CD4-positive, alpha-beta T cell (primary cell): ENCODE measurements at regions not wholly inside any gene's neighbourhood (a gene's known extent, or its start where the extent isn't known, plus 50 kb on each side); places are given as distances from the start of the nearest gene placed in this dataset.

Experiments
- ATAC-seq: fragments of 200-7000 bp; cut with Tn5 transposase; one replicate; pipeline ENCODE4 v1.10.0; 2022; ENCODE audit warnings: mild to moderate bottlenecking; ENCODE audit not compliant: poor library complexity
- CTCF ChIA-PET: fragments of 350-600 bp; sonication (Branson Sonifier 250); formaldehyde crosslinking; loops from one replicate; lab custom pipeline; 2021; ENCODE audit warnings: antibody characterized with exemption, inconsistent platforms; lab: Charles Lee
- POLR2A ChIA-PET: fragments of 350-600 bp; sonication (Branson Sonifier 250); formaldehyde crosslinking; loops from one replicate; lab custom pipeline; 2021; ENCODE audit warnings: antibody characterized with exemption, inconsistent platforms; lab: Charles Lee
- DNase-seq, 14 experiments: peaks; one replicate each; pipeline ENCODE4 v3.0.0-alpha.2; 2013 to 2020; ENCODE audit warnings: mixed read lengths in 2 of 14
- H3K27ac ChIP-seq, 2 donors: one replicate each; pipeline versions ENCODE4 v1.5.1 to v1.7.0; 2013; ENCODE audit warnings: low read length in 2 of 2, low read depth in 1 of 2, mild to moderate bottlenecking in 1 of 2
- H3K27me3 ChIP-seq, 2 experiments: 1 replicate in 1 of 2; 2 replicates in 1 of 2; pipeline versions ENCODE4 v1.6.1 to v1.7.0; 2013; ENCODE audit warnings: low read length in 2 of 2, control low read depth in 1 of 2, mild to moderate bottlenecking in 1 of 2, moderate library complexity in 1 of 2; ENCODE audit not compliant: insufficient read depth in 2 of 2, control insufficient read depth in 1 of 2
- H3K36me3 ChIP-seq: one replicate; pipeline ENCODE4 v1.6.1; 2013; ENCODE audit warnings: low read length, control low read depth; ENCODE audit not compliant: insufficient read depth
- H3K4me1 ChIP-seq: one replicate; pipeline ENCODE4 v1.6.1; 2013; ENCODE audit warnings: low read length, control low read depth; ENCODE audit not compliant: insufficient read depth
- H3K4me3 ChIP-seq: one replicate; pipeline ENCODE4 v1.5.1; 2013; ENCODE audit warnings: mild to moderate bottlenecking, low read length, moderate library complexity
- H3K9me3 ChIP-seq, 2 experiments: 1 replicate in 1 of 2; 2 replicates in 1 of 2; pipeline versions ENCODE4 v1.6.1 to v1.7.0; 2013; ENCODE audit warnings: low read length in 2 of 2, mild to moderate bottlenecking in 2 of 2, control low read depth in 1 of 2, moderate library complexity in 1 of 2; ENCODE audit not compliant: control insufficient read depth in 1 of 2, insufficient read depth in 1 of 2
- H3K27ac Mint-ChIP-seq: one replicate; pipeline ENCODE4 v1.8.0; 2020; ENCODE audit warnings: mixed read lengths
- H3K27me3 Mint-ChIP-seq: one replicate; pipeline ENCODE4 v1.8.0; 2021; ENCODE audit warnings: mixed read lengths
- H3K36me3 Mint-ChIP-seq: one replicate; pipeline ENCODE4 v1.8.0; 2021; ENCODE audit warnings: low read depth, mixed read lengths
- H3K4me1 Mint-ChIP-seq: one replicate; pipeline ENCODE4 v1.8.0; 2021; ENCODE audit warnings: low read depth, mixed read lengths
- H3K4me3 Mint-ChIP-seq: one replicate; pipeline ENCODE4 v1.8.0; 2020; ENCODE audit warnings: mild to moderate bottlenecking, mixed read lengths
- H3K9me3 Mint-ChIP-seq: one replicate; pipeline ENCODE4 v1.8.0; 2020; ENCODE audit warnings: mixed read lengths
- intact Hi-C, 2 experiments: fragments of 100-400 bp; cut with DNase I in 1 of 2; cut with micrococcal nuclease in 1 of 2; formaldehyde crosslinking; loops; one replicate each; pipeline versions ENCODE4 v1.15.1 to v1.9.0; 2023 to 2025; cut with DNase I, micrococcal nuclease
- TF ChIP-seq, protein P1 (sequence below): fragments of 200-600 bp; IDR thresholded peaks from one replicate; pipeline ENCODE4 v1.8.0; 2022; ENCODE audit warnings: antibody characterized with exemption, mild to moderate bottlenecking

- intact Hi-C loops = no loop called here
- H3K4me1 ChIP-seq = no peaks in the 10 kb centered on the region
- TF ChIP-seq, protein P1, sequence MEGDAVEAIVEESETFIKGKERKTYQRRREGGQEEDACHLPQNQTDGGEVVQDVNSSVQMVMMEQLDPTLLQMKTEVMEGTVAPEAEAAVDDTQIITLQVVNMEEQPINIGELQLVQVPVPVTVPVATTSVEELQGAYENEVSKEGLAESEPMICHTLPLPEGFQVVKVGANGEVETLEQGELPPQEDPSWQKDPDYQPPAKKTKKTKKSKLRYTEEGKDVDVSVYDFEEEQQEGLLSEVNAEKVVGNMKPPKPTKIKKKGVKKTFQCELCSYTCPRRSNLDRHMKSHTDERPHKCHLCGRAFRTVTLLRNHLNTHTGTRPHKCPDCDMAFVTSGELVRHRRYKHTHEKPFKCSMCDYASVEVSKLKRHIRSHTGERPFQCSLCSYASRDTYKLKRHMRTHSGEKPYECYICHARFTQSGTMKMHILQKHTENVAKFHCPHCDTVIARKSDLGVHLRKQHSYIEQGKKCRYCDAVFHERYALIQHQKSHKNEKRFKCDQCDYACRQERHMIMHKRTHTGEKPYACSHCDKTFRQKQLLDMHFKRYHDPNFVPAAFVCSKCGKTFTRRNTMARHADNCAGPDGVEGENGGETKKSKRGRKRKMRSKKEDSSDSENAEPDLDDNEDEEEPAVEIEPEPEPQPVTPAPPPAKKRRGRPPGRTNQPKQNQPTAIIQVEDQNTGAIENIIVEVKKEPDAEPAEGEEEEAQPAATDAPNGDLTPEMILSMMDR = no peak
- Mint-ChIP-seq H3K36me3 (no peaks in the 10 kb centered on the region), H3K9me3 (peaks cover 5% of the 10 kb centered on the region), H3K4me1 (no peaks in the 10 kb centered on the region), H3K4me3 (no peak overlapping the region), H3K27me3 (no peaks in the 10 kb centered on the region), H3K27ac (no peak overlapping the region)
- no peak for DNase-seq
- no peak overlapping the region for H3K4me3 ChIP-seq
- peaks cover 0 to 5% of the 10 kb centered on the region in 2 experiments for H3K9me3 ChIP-seq
- CTCF ChIA-PET = no interaction called here
- no peak overlapping the region for H3K27ac ChIP-seq
- ATAC-seq = no peak
- POLR2A ChIA-PET = no interaction called here
- no peaks in the 10 kb centered on the region for H3K27me3 ChIP-seq
- no peaks in the 10 kb centered on the region for H3K36me3 ChIP-seq
These were observed 295.8 kb downstream of the DMRTA1 start for GRCh38 chr9:22742401-22742800.

GRCh38 chr9:22773501-22774220 is 327.0 kb downstream of the DMRTA1 start:
- ChIA-PET POLR2A (no interaction called here), CTCF (interaction anchor here (0.6 kb wide), 1 partner anchor 305 kb away, joined by 3 read pairs; no protein-coding TSS in a partner anchor)
- H3K27me3 Mint-ChIP-seq = no peaks in the 10 kb centered on the region
- H3K4me3 ChIP-seq = no peak overlapping the region
- DNase-seq = no peak
- no peak for ATAC-seq
- H3K9me3 Mint-ChIP-seq = peaks cover 3% of the 10 kb centered on the region
- H3K27ac ChIP-seq = no peak overlapping the region
- no peaks in the 10 kb centered on the region for H3K9me3 ChIP-seq
- no peaks in the 10 kb centered on the region for H3K36me3 Mint-ChIP-seq
- no peak overlapping the region for H3K27ac Mint-ChIP-seq
- H3K27me3 ChIP-seq = no peaks in the 10 kb centered on the region
- no peak overlapping the region for H3K4me3 Mint-ChIP-seq
- intact Hi-C loops = no loop called here
- TF ChIP-seq, protein P1 = no peak
- no peaks in the 10 kb centered on the region for H3K4me1 ChIP-seq
- no peaks in the 10 kb centered on the region for H3K4me1 Mint-ChIP-seq
- H3K36me3 ChIP-seq = no peaks in the 10 kb centered on the region

GRCh38 chr9:22790329-22790728 is 343.7 kb downstream of the DMRTA1 start:
- intact Hi-C loops = no loop called here
- no peak overlapping the region for H3K27ac ChIP-seq
- H3K4me1 ChIP-seq = no peaks in the 10 kb centered on the region
- H3K4me1 Mint-ChIP-seq = no peaks in the 10 kb centered on the region
- DNase-seq = no peak
- no peaks in the 10 kb centered on the region for H3K36me3 Mint-ChIP-seq
- ATAC-seq = no peak
- TF ChIP-seq, protein P1 = no peak
- H3K36me3 ChIP-seq = no peaks in the 10 kb centered on the region
- peaks cover 0 to 8% of the 10 kb centered on the region in 2 experiments for H3K9me3 ChIP-seq
- CTCF ChIA-PET = no interaction called here
- peaks cover 13% of the 10 kb centered on the region for H3K9me3 Mint-ChIP-seq
- POLR2A ChIA-PET = no interaction called here
- no peaks in the 10 kb centered on the region for H3K27me3 Mint-ChIP-seq
- no peaks in the 10 kb centered on the region for H3K27me3 ChIP-seq
- H3K27ac Mint-ChIP-seq = no peak overlapping the region
- H3K4me3 ChIP-seq = no peak overlapping the region
- no peak overlapping the region for H3K4me3 Mint-ChIP-seq
